ENCODE measurements at regions not wholly inside any gene's neighbourhood (a gene's known extent, or its start where the extent isn't known, plus 50 kb on each side); places are given as distances from the start of the nearest gene placed in this dataset.

- Histone ChIP-seq H2BK120ac (ENCODE audit: low read depth, low read length) (no peak overlapping the region), H2AFZ (replicated peaks; ENCODE audit: low read length, poor library complexity) (no peak overlapping the region), H3K4me2 (ENCODE audit: low read depth, low read length) (no peak overlapping the region), H3K9me1 (ENCODE audit: insufficient read depth, low read length) (no peaks in the 10 kb centered on the region), H2AK5ac (ENCODE audit: low read depth, low read length) (no peak overlapping the region), H4K91ac (ENCODE audit: insufficient read depth, low read depth, low read length) (no peak overlapping the region), H3K27ac (ENCODE audit: insufficient read depth, low read length) (no peak overlapping the region), H3K18ac (ENCODE audit: low read depth, low read length) (no peak overlapping the region), H3K27me3 (ENCODE audit: control insufficient read depth, insufficient read depth, low read length) (no peaks in the 10 kb centered on the region), H3K36me3 (ENCODE audit: control insufficient read depth, insufficient read depth, low read length) (no peaks in the 10 kb centered on the region), H4K8ac (ENCODE audit: low read depth in 2 of 2, low read length in 2 of 2) (no peak overlapping the region), H4K20me1 (ENCODE audit: insufficient read depth, low read length) (no peaks in the 10 kb centered on the region), H3K9ac (ENCODE audit: low read depth, low read length) (no peak overlapping the region), H3K4me3 (ENCODE audit: insufficient read depth, low read depth, low read length) (no peak overlapping the region), H2BK15ac (ENCODE audit: low read depth, low read length) (no peak overlapping the region), H2BK5ac (ENCODE audit: low read depth, low read length, poor library complexity, severe bottlenecking) (no peak overlapping the region), H3K4me1 (ENCODE audit: control insufficient read depth, insufficient read depth, low read length) (no peaks in the 10 kb centered on the region), H3K79me1 (ENCODE audit: low read depth in 1 of 2, low read length in 2 of 2) (no peaks in the 10 kb centered on the region), H3K4ac (ENCODE audit: low read depth, low read length) (no peak overlapping the region), H3K9me3 (ENCODE audit: control insufficient read depth, insufficient read depth, low read length) (peaks cover 8% of the 10 kb centered on the region), H2BK20ac (ENCODE audit: low read depth, low read length) (no peak overlapping the region), H3K56ac (ENCODE audit: extremely low read depth, insufficient read depth, low read length) (no peak overlapping the region), H3K14ac (replicated peaks; ENCODE audit: low read depth, low read length) (no peak overlapping the region), H2AK9ac (replicated peaks; ENCODE audit: low read depth, low read length, poor library complexity) (no peak overlapping the region), H3K23ac (ENCODE audit: low read depth, low read length) (no peak overlapping the region), H4K5ac (ENCODE audit: low read depth, low read length) (no peak overlapping the region)
- ChIA-PET CTCF (interaction anchor here (0.7 kb wide), 1 partner anchor 84 kb away, joined by 3 read pairs; no protein-coding TSS in a partner anchor), POLR2A (ENCODE audit: unreplicated experiment) (no interaction called here)
- DNase-seq = no peak
- in situ Hi-C loops (cut with MboI; ENCODE audit: low sequenced_read_pairs) (no loop called here), dilution Hi-C loops (cut with HindIII; ENCODE audit: low sequenced_read_pairs, unreplicated experiment) (no loop called here), intact Hi-C loops (cut with micrococcal nuclease) (no loop called here)
- WGBS, 2 experiments (ENCODE audit: extremely low coverage in 2 of 2, insufficient read length in 1 of 2) = no CpG with 5 or more reads among the region's 2 CpGs
- TF ChIP-seq RFX5 (IDR thresholded peaks at IDR 0.05; ENCODE audit: low read depth, low read length) = no peak
- BruUV-seq (replicated peaks) = no TSS peak
- ATAC-seq (ENCODE audit: low read depth) = no peak
These were observed 364.8 kb upstream of the SORCS1 start for GRCh38 chr10:107529350-107529749.

All from IMR-90 (cell line).